ENCODE measurements at regions not wholly inside any gene's neighbourhood (a gene's known extent, or its start where the extent isn't known, plus 50 kb on each side); places are given as distances from the start of the nearest gene placed in this dataset.

- H3K79me2 ChIP-seq (ENCODE audit: low read depth), result no peaks in the 10 kb centered on the region
- ChIA-PET POLR2A (ENCODE audit: unreplicated experiment) (no interaction called here), CTCF (no interaction called here)
- no peaks in the 10 kb centered on the region for H3K9me2 ChIP-seq (ENCODE audit: insufficient read depth)
- H3K9me3 ChIP-seq (ENCODE audit: insufficient read depth, low read depth), result no peaks in the 10 kb centered on the region
- H3K36me3 ChIP-seq (ENCODE audit: low read depth), result no peaks in the 10 kb centered on the region
- no peaks in the 10 kb centered on the region for H3F3A ChIP-seq (ENCODE audit: insufficient read depth, low read depth)
- no peaks in the 10 kb centered on the region for H3K4me1 ChIP-seq (replicated peaks; ENCODE audit: insufficient read depth)
- peaks cover 26% of the 10 kb centered on the region for H3K27me3 ChIP-seq (ENCODE audit: insufficient read depth, low read depth)
- intact Hi-C loops (cut with micrococcal nuclease; ENCODE audit: unreplicated experiment), result no loop called here
- H4K20me1 ChIP-seq (ENCODE audit: insufficient read depth), result no peaks in the 10 kb centered on the region
- H3K27ac ChIP-seq, result no peak overlapping the region
- DNase-seq, result no peak
- no peak overlapping the region for H3K4me3 ChIP-seq
- no TSS peak for BruUV-seq (replicated peaks)
- no peak overlapping the region for H3K4me2 ChIP-seq
- no peak overlapping the region for H2AFZ ChIP-seq
- no peak for TF ChIP-seq EZH2 (IDR thresholded peaks at IDR 0.05; ENCODE audit: low read depth)
- no peak for TF ChIP-seq CTCF (conservative IDR thresholded peaks at IDR 0.05)
These were observed 455.0 kb upstream of the CLINT1 start for GRCh38 chr5:158313733-158314464.

- CTCF ChIA-PET, result no interaction called here
- no peaks in the 10 kb centered on the region for H3K9me2 ChIP-seq (ENCODE audit: insufficient read depth)
These were observed 454.2 kb upstream of the CLINT1 start for GRCh38 chr5:158313027-158313732.

More at GRCh38 chr5:158313027-158313732, 454.2 kb upstream of the CLINT1 start:
- H3K79me2 ChIP-seq (ENCODE audit: low read depth), result no peaks in the 10 kb centered on the region
- BruUV-seq (replicated peaks), result no TSS peak
- H3K9me3 ChIP-seq (ENCODE audit: insufficient read depth, low read depth), result no peaks in the 10 kb centered on the region
- intact Hi-C loops (cut with micrococcal nuclease; ENCODE audit: unreplicated experiment), result no loop called here
- no peaks in the 10 kb centered on the region for H3K36me3 ChIP-seq (ENCODE audit: low read depth)
- H3F3A ChIP-seq (ENCODE audit: insufficient read depth, low read depth), result no peaks in the 10 kb centered on the region
- H3K4me3 ChIP-seq, result no peak overlapping the region
- no peak overlapping the region for H3K27ac ChIP-seq
- H3K27me3 ChIP-seq (ENCODE audit: insufficient read depth, low read depth), result peaks cover 25% of the 10 kb centered on the region
- no peak overlapping the region for H2AFZ ChIP-seq
- TF ChIP-seq EZH2 (IDR thresholded peaks at IDR 0.05; ENCODE audit: low read depth) (no peak), CTCF (conservative IDR thresholded peaks at IDR 0.05) (no peak)
- H3K4me2 ChIP-seq, result no peak overlapping the region
- H3K4me1 ChIP-seq (replicated peaks; ENCODE audit: insufficient read depth), result no peaks in the 10 kb centered on the region
- H4K20me1 ChIP-seq (ENCODE audit: insufficient read depth), result no peaks in the 10 kb centered on the region
- POLR2A ChIA-PET (ENCODE audit: unreplicated experiment), result no interaction called here
- no peak for DNase-seq
